ENCODE measurements at regions not wholly inside any gene's neighbourhood (a gene's known extent, or its start where the extent isn't known, plus 50 kb on each side); places are given as distances from the start of the nearest gene placed in this dataset.

DNA sequence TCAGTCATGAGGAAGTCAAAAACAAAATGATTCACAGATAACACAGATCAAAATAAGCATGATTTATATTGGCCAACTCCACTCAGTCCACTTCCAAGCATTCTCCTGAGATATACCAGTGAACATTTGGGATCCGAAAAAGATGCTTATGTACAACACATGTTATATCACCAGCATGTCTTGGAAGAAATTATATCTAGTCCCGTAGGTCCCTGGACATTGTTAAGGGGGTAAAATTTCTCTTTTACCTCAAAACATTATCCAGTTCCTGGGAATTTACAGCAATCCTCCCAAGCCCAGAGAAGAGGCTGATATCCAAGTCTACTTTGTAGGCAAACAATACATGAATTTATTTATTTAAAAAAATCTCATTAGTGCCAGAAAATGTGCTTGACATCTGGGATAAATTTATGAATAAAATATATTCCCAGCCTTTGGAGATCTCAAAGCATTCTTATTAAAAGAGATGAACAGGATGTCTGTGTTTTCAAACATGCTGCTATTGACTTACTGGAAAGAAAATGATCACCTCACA, 582.2 kb upstream of the ZWINT start:
- DNase-seq = no peak

DNA sequence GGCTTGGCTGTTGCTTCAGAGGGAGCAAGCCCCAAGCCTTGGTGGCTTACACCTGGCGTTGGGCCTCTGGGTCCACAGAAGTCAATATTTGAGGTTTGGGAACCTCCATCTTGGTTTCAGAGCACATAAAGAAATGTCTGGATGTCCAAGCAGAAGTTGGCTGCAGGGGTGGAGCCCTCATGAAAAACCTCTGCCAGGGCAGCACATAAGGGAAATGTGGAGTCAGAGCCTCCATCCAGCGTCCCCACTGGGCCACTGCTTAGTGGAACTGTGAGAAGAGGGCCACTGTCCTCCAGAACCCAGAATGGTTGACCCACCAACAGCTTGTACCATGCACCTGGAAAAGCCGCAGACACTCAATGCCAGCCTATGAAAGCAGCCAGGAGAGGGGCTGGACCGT, 573.5 kb upstream of the ZWINT start:
- DNase-seq = no peak

DNA sequence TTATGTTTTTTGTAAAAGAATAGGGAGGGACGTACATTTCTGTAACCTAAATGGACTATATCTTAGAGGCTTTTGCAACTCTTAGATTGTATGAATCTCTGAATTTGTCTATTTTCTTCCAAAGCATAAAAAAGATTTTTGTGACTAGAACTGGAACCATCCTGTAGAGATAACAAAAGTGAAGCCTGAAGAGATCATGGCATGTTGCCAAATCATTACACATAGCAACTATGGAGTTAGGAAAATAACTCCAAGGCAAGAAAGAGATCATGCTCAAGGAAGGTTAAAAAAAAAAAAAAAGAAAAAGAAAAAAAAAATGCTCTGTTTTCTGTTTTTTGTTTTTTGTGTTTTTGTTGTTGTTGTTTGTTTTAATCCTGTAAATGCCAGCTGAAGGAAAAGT, 567.7 kb upstream of the ZWINT start:
- DNase-seq = no peak

GRCh38 chr10:56927701-56928100, 566.6 kb upstream of the ZWINT start:
- DNase-seq = no peak

DNA sequence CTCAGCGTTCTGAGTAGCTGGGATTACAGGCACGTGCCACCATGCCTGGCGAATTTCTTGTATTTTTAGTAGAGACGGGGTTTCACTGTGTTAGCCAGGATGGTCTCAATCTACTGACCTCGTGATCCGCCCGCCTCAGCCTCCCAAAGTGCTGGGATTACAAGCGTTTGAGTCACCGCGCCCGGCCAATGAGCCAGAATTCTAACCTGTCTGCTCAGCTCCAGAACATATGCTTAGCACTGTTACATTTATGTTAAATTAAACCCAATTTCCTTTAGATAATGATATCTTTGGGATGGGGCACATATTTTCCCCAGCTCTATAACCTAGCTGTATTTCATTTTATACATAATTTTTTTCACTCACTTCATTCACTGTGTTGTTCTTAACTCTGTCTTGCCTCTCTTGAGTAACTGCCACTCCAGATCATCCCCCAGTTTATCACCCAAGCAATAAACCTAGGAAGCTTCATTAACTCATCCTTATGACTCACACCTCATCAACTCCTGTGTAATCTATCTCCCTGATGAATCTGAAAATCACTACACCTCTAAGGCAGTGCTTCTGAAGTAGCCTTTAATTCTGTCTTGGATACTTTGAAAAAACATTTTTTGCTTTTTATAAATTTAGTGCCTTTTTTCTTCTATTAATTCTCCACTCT, 559.7 kb upstream of the ZWINT start:
- DNase-seq = no peak

DNA sequence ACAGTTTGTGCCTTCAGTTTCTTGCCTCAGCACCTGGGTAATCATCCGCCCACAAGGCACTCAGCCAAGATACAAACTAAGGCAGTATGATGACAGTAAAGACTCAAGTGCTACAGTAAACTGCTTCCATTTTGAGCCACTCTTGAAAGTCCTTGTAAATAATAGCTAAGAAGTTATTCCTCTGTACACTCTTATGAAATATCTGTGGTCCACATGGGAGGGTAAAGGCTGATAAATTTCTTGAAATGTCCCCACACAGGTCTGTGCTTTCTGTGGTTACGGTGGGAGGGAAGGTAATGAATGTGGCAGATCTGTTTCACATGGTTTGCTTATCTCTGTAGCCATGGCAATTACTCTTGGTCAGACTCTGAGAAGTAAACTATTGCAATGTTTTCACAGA, 551.0 kb upstream of the ZWINT start:
- DNase-seq = no peak

DNA sequence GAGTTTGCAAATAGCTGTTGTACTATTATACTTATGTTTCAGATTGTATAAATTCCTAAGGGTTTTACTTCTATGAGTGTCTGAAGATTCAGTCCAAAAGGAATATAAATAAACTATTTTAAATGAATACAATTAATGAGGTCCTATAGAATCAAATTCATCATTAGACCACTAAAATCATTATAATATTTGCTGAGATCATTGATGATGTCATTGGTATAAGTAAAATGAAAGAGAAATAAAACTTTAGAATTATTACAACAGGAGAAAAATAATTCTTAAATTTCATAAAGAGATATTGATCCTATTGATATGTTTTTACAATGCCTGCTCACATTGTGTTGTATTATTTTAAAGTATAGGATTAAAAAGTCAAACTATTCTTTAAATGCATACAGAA, 544.0 kb upstream of the ZWINT start:
- no peak for DNase-seq

- no peak for DNase-seq
Measured at GRCh38 chr10:56902554-56902953, 541.5 kb upstream of the ZWINT start.

DNA sequence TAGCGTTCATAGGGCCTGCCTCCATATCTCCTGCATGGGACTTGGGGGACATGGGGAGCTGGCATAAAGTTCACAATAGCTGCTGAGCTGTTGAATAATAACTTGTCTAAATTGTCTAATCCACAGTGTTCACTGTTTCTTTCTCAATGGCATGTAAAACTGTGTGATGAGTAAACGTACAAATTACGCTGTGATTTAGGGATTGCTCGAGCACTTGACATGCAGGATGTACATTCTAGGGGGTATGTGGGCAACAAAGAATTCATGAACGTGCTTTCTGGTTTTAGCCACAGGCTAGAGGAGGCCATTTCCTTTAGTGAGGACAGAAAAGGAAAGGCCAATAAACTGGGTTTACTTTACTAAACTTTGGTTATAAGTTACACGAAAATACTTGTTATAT, 534.2 kb upstream of the ZWINT start:
- no peak for DNase-seq

GRCh38 chr10:56881218-56881617, 520.2 kb upstream of the ZWINT start:
- no peak for DNase-seq

- no peak for DNase-seq
Measured at GRCh38 chr10:56880606-56881005, 519.5 kb upstream of the ZWINT start.

GRCh38 chr10:56874950-56875349, 513.9 kb upstream of the ZWINT start:
- DNase-seq = no peak

DNA sequence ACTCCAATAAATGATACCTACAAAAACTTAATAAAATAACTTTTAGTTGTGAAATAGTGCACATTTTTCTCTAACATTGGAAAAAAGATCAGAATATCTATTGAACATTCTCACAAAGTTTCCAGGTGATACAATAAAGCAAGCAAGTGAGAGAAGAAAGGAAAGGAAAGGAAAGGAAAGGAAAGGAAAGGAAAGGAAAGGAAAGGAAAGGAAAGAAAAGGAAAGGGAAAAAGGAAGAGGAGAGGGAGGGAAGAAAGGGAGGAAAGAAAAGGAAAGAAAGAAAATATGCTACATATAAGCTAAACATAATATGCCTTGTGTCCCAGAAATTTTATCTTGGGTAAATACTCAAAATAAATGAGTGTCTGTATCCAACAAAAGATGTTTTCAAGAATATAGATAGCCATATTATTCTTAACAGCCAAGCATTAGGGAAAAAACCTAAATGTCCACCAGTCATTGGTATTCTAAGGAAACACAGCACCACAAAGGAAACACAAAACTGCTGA, 510.2 kb upstream of the ZWINT start:
- no peak for DNase-seq

DNA sequence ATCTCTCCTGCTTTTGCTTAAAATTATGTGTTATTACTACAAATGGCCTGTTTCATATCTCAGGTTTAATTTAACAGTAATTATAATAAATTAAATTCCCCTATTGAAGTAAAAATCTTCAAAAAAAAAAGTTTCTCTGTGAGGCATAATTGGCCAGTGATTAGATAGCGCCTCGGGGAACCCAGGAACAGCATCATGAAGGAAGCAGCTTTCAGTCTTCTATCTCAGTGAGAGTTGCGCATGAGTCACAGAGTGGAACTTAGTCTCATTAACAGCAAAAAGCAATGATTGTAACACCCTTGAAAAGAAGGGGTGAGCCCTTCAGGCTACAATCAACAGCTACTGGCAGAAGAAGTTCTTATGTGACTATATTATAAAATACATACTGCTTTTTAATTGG, 506.2 kb upstream of the ZWINT start:
- DNase-seq = no peak

GRCh38 chr10:56856569-56856968, 495.5 kb upstream of the ZWINT start:
- no peak for DNase-seq

- DNase-seq = no peak
Measured at GRCh38 chr10:56844978-56845529, 484.0 kb upstream of the ZWINT start.

DNA sequence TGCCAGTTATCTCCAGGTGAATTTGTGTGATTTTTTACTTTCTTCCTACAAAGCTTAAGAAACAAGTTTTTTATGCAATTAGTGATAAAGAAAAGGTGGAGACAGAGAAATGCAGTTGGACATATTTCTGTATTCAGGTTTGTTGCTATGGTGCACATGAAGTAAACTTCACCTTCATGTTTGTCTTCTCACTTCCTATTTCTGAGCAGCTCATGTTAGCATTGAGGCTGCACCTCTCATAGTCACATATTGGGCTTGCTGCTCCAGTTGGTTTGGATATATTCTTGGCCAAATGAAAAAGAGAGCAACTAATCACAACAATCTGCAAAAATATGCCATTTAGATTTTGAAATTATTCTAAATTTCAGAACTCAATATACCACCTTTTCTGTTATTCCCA, 475.6 kb upstream of the ZWINT start:
- DNase-seq = no peak

DNA sequence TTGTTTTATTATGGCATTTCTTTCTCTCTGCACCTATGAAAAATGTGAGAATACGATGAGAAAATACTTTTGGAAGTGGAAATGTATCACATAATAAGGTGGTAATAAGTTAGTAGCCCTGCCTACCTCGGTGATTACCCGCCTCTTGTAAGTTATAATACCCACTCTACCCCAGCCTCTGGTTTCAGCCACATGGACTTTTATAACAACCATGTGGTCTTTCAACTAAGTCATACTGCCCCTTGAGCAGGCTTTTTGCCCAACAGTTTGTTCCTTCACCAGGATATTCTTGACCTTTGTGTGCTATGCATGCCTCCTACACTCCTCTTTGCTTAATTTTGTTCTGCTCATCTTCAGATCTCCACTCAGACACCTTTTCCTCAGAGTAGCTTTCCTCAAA, 470.6 kb upstream of the ZWINT start:
- DNase-seq = no peak

GRCh38 chr10:56823849-56824248, 462.8 kb upstream of the ZWINT start:
- DNase-seq = no peak

DNA sequence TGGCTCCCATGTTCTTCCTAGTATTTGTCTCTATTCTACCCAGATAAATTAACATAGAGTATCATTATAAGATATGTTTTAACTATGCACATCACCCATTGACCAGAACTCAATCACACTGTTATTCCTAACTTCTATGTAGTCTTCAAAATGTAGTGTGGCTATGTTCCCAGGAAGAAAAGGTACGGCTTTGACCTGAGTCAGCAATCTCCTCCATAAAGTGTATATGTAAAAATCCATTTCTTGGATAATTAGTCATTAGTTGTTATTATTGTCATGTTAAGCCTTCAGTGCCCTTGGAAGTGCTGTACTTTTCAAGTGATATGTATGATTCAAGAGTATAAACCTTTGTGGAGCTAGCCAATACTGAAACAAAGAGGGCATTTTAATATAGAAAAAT, 444.0 kb upstream of the ZWINT start:
- no peak for DNase-seq

- no peak for DNase-seq
Measured at GRCh38 chr10:56785292-56785691, 424.2 kb upstream of the ZWINT start.

GRCh38 chr10:56782503-56782902, 421.4 kb upstream of the ZWINT start:
- DNase-seq = no peak

DNA sequence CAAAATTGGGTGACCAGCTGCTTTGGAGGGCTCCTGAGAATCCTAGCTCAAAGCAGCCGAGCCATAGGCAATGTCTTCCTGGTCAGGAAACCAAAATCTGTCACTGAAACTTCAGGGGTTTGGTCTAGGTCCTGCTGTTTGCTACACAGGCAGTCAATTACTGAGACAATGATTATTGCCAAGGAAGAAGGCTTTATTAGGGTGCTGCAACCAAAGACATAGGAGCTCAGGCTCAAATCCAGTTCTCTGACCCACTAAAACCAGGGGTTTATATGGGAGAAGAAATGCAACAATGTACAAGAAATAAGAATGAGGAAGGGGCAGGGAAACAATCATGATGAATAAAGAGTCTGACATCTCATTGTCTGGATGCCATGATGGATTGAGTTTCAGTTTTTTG, 410.3 kb upstream of the ZWINT start:
- DNase-seq = no peak

GRCh38 chr10:56763090-56763489, 402.0 kb upstream of the ZWINT start:
- no peak for DNase-seq

GRCh38 chr10:56745490-56745889, 384.4 kb upstream of the ZWINT start:
- DNase-seq = no peak

All from effector CD4-positive, alpha-beta T cell (primary cell).